HEK293T (cell line): ENCODE measurements at regions not wholly inside any gene's neighbourhood (a gene's known extent, or its start where the extent isn't known, plus 50 kb on each side); places are given as distances from the start of the nearest gene placed in this dataset.

Experiments
- ARNT ChIP-seq: fragments of 450-650 bp; IDR thresholded peaks from 2 replicates; pipeline ENCODE4 v1.6.1; 2017; ENCODE audit warnings: mild to moderate bottlenecking
- FOXM1 ChIP-seq: fragments of 450-650 bp; IDR thresholded peaks from 2 replicates; pipeline ENCODE4 v1.6.1; 2017; ENCODE audit warnings: mild to moderate bottlenecking, borderline replicate concordance
- SP1 ChIP-seq: fragments of 450-650 bp; IDR thresholded peaks from 2 replicates; pipeline ENCODE4 v1.6.1; 2017

DNA sequence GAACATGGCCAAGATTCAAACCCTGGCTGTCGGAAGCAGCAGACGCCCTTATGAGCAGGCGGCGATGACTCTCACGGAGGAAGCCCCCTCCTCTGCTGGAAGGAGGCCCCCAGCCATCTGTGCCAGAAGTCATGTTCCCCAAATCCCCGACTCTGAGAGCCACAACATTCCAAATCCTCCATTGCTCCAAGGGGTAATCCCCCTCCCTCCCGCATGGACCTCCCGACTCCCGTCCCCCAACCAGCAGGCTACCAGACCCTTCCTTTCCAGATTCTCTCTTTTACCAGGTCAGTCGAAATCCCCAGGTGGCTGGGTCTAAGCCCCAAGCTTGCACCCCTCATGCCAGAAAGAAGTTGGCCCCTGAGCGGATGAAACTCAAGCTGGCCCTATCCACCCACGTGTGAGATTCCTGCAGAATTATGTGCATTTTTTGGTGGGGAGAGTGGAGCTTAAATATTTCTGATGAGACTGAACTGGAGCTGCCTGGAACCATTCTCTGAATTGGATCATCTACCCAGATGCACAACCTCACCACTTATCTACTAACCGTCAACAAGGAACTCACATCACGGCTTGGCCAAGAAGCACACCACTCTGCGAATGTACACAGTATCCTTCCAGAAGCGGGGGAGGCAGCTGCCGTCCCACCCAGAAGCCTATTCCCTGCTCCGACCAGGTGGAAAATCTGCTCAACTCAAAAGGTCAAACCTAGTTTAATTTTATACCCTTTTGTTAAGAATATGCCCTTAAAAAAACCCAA lies 283.5 kb downstream of the C16orf95 start:
- TF ChIP-seq SP1 = no peak
- no peak for TF ChIP-seq ARNT
- no peak for TF ChIP-seq FOXM1
